MCF 10A (cell line): ENCODE measurements at regions not wholly inside any gene's neighbourhood (a gene's known extent, or its start where the extent isn't known, plus 50 kb on each side); places are given as distances from the start of the nearest gene placed in this dataset.

Experiments used
- BruUV-seq: library from RNA; stranded (reverse); fragments of 400-500 nt; replicated peaks from 2 replicates; lab custom pipeline; 2021; lab: Mats Ljungman, UMichigan
- CTCF ChIA-PET: fragments of 300-600 bp; sonication (Branson Sonifier 250); formaldehyde crosslinking; extraction: SDS; loops from one replicate; lab custom pipeline; 2021; ENCODE audit warnings: antibody characterized with exemption, inconsistent platforms; lab: Yijun Ruan, JAX
- POLR2A ChIA-PET: fragments of 300-600, 350-650 bp; sonication (Branson Sonifier 250); formaldehyde crosslinking; extraction: SDS; loops from one replicate; lab custom pipeline; 2020; ENCODE audit warnings: antibody characterized with exemption, inconsistent platforms; lab: Yijun Ruan, JAX
- DNase-seq: peaks from one replicate; pipeline ENCODE4 v3.0.0-alpha.2; 2018; ENCODE audit not compliant: unreplicated experiment
- H3K27ac Mint-ChIP-seq: one replicate; pipeline ENCODE4 v1.8.0; 2022; ENCODE audit warnings: mild to moderate bottlenecking, low read depth, mixed read lengths; ENCODE audit not compliant: unreplicated experiment
- H3K27me3 Mint-ChIP-seq: one replicate; pipeline ENCODE4 v1.8.0; 2022; ENCODE audit warnings: mixed read lengths; ENCODE audit not compliant: insufficient read depth, unreplicated experiment
- H3K36me3 Mint-ChIP-seq: one replicate; pipeline ENCODE4 v1.8.0; 2022; ENCODE audit warnings: mild to moderate bottlenecking, moderate library complexity, mixed read lengths; ENCODE audit not compliant: insufficient read depth, unreplicated experiment
- H3K4me1 Mint-ChIP-seq: one replicate; pipeline ENCODE4 v1.8.0; 2022; ENCODE audit warnings: mixed read lengths; ENCODE audit not compliant: insufficient read depth, unreplicated experiment
- H3K4me3 Mint-ChIP-seq: one replicate; pipeline ENCODE4 v1.8.0; 2022; ENCODE audit warnings: mild to moderate bottlenecking, moderate library complexity, mixed read lengths; ENCODE audit not compliant: unreplicated experiment
- H3K9me3 Mint-ChIP-seq: one replicate; pipeline ENCODE4 v1.8.0; 2022; ENCODE audit warnings: mixed read lengths; ENCODE audit not compliant: unreplicated experiment
- intact Hi-C: fragments of 100-400 bp; cut with micrococcal nuclease; formaldehyde crosslinking; loops from 2 replicates; pipeline ENCODE4 v1.14.1; 2022
- TF ChIP-seq, protein P1 (sequence below): fragments of 200-600 bp; IDR thresholded peaks from one replicate; pipeline ENCODE4 v1.8.0; 2022; ENCODE audit warnings: antibody characterized with exemption, mild to moderate bottlenecking; ENCODE audit not compliant: unreplicated experiment

DNA sequence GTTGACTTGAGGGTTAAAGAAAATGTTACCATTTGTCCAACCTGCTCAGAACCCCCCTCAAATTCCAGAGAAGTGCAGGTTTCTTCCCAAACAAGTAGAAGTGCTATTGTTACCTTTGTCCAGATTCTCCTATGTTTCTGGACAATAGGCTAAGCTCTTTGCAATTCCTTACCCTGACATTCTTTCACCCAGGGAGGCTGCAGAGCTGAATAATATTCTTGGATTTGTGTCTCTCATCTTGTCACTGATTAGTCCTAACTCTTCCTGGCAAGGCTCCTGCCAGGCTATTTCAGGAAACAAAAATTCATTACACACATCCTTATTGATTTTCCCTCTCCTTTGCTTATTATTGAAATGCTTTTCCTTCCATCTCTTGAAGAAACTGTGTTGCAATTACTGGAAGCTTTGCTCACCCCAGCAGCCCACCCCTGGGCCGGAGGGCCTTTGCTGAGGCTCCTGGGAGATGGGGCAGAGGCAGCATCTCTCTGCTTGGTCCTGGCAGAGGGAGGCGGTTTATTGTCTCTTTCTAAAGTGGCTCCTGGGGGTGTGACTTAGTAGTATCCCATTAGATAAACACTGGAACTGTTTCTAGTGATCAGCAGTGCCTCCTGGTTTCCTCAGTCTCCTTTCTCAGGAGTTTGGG is 207.5 kb upstream of the PELI2 start:
- CTCF ChIA-PET = interaction anchor here (0.5 kb wide), 1 partner anchor 103 kb away, joined by 3 read pairs; no protein-coding TSS in a partner anchor
- intact Hi-C loops = no loop called here
- no peaks in the 10 kb centered on the region for H3K9me3 Mint-ChIP-seq
- no peak for DNase-seq
- H3K27ac Mint-ChIP-seq = no peak overlapping the region
- POLR2A ChIA-PET = no interaction called here
- peaks cover 5% of the 10 kb centered on the region for H3K27me3 Mint-ChIP-seq
- H3K4me3 Mint-ChIP-seq = no peak overlapping the region
- BruUV-seq = no TSS peak
- TF ChIP-seq, protein P1, sequence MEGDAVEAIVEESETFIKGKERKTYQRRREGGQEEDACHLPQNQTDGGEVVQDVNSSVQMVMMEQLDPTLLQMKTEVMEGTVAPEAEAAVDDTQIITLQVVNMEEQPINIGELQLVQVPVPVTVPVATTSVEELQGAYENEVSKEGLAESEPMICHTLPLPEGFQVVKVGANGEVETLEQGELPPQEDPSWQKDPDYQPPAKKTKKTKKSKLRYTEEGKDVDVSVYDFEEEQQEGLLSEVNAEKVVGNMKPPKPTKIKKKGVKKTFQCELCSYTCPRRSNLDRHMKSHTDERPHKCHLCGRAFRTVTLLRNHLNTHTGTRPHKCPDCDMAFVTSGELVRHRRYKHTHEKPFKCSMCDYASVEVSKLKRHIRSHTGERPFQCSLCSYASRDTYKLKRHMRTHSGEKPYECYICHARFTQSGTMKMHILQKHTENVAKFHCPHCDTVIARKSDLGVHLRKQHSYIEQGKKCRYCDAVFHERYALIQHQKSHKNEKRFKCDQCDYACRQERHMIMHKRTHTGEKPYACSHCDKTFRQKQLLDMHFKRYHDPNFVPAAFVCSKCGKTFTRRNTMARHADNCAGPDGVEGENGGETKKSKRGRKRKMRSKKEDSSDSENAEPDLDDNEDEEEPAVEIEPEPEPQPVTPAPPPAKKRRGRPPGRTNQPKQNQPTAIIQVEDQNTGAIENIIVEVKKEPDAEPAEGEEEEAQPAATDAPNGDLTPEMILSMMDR = no peak
- H3K36me3 Mint-ChIP-seq = peaks cover 6% of the 10 kb centered on the region
- peaks cover 5% of the 10 kb centered on the region for H3K4me1 Mint-ChIP-seq

DNA sequence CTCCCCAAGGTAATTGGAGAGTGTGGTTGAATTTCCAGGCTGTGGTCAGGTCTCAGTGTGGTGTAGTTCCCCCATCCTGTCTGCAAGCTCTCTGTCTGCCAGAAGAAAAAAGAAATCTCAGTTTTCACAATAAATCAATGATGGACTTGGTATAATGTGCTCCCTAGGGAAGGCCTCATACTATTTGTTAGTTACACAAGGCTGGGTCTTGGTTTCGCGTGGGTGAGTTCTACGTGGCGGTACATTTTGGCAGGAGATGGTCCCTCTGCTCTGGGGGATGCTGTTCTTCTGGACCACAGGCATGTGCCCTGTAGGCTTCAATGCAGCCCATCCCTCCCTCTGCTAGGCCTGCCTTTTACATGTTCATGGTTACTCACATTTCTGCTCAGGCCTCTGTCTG is 206.4 kb upstream of the PELI2 start:
- BruUV-seq = no TSS peak
- Mint-ChIP-seq H3K36me3 (peaks cover 6% of the 10 kb centered on the region), H3K27ac (no peak overlapping the region), H3K9me3 (no peaks in the 10 kb centered on the region), H3K27me3 (peaks cover 15% of the 10 kb centered on the region), H3K4me1 (peaks cover 5% of the 10 kb centered on the region), H3K4me3 (no peak overlapping the region)
- no peak for DNase-seq
- POLR2A ChIA-PET = no interaction called here
- intact Hi-C loops = no loop called here
- TF ChIP-seq, protein P1 = no peak
- CTCF ChIA-PET = no interaction called here

DNA sequence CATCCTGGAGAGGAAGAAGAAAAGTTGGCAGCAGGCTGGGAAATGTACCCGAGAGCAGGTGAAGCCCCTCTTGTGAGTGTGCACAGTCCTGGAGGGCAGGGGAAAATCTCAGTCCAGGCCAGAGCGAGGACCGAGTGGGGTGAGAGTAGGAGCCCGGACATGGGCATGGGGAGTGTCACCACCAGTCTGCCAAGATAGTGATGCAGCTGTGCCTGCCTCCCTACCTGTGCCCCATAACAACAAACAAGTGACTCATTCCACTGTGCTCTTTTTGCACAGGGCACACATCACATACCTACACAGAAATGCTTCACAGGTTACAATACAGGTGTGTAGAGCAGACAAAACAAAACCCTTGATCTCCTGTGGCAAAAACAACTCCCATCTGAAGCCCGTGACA is 205.9 kb upstream of the PELI2 start:
- Mint-ChIP-seq H3K27me3 (peaks cover 15% of the 10 kb centered on the region), H3K36me3 (peaks cover 6% of the 10 kb centered on the region), H3K4me1 (peaks cover 5% of the 10 kb centered on the region), H3K9me3 (no peaks in the 10 kb centered on the region), H3K4me3 (no peak overlapping the region), H3K27ac (no peak overlapping the region)
- BruUV-seq = no TSS peak
- intact Hi-C loops = no loop called here
- TF ChIP-seq, protein P1 = no peak
- ChIA-PET CTCF (no interaction called here), POLR2A (interaction anchor here (1.1 kb wide), 1 partner anchor 26 kb away, joined by 3 read pairs; no protein-coding TSS in a partner anchor)
- DNase-seq = no peak

DNA sequence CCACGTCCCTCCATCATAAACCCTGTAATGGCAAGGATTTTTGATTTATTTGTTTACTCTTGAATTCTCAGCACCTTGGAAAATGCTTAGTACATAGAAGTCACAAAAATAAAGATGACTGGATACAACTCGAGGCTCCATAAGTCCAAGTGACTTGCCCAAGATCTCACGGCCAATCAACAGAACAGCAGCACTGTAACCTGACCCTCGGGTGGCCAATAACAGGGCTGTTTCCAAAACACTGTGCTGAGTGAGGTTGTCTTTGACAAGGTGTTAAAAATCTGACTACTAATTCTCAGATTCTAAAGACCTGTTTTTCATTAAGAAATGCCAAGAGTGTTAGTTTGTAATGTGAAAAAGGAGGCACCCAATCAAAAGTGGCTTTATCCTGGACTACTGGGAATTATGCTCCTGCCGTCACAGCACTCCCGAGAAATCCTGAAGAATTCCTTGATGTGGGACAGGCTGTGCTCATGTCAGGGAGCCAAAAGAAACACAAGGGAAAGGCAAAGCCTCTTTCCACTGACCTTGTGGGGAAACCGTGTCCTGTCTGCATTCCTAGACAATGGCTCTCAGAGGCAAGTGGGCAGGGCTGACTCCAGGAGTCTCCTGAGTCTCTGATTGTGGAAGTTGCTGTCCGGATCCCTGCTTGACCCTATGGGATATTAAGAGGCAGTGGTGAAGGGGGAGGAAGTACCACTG is 204.7 kb upstream of the PELI2 start:
- ChIA-PET CTCF (interaction anchor here (0.7 kb wide), 1 partner anchor 9 kb away, joined by 4 read pairs; no protein-coding TSS in a partner anchor), POLR2A (interaction anchor here (0.6 to 1.1 kb wide), 2 partner anchors 25 to 303 kb away, joined by 3 read pairs; no protein-coding TSS in a partner anchor)
- intact Hi-C loops = no loop called here
- DNase-seq = peak; percentile 37
- Mint-ChIP-seq H3K4me1 (peaks cover 5% of the 10 kb centered on the region), H3K27ac (no peak overlapping the region), H3K36me3 (peaks cover 6% of the 10 kb centered on the region), H3K9me3 (no peaks in the 10 kb centered on the region), H3K27me3 (peaks cover 15% of the 10 kb centered on the region), H3K4me3 (no peak overlapping the region)
- no TSS peak for BruUV-seq
- TF ChIP-seq, protein P1 = no peak
